ENCODE measurements at regions not wholly inside any gene's neighbourhood (a gene's known extent, or its start where the extent isn't known, plus 50 kb on each side); places are given as distances from the start of the nearest gene placed in this dataset.

DNA sequence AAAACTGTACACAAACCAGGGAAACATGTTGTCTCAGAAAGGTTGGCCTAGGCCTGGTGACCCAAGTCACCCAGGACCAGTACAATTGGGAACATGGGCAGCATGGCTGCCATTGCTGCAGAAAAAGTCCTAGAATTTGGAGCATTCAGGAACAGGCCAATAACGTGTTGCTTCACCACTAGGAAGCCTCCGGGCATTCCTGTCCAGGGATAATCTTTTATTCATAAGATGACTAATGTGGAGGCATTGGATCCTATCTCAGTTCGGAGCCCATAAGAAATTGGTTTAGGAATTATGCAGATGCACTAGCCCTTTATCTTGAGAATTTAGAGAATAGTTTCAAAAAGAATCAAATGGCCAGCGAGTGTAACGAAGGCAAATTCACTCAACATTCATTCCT is 242.8 kb upstream of the NDST4 start (continued):
- TF ChIP-seq, protein P1, sequence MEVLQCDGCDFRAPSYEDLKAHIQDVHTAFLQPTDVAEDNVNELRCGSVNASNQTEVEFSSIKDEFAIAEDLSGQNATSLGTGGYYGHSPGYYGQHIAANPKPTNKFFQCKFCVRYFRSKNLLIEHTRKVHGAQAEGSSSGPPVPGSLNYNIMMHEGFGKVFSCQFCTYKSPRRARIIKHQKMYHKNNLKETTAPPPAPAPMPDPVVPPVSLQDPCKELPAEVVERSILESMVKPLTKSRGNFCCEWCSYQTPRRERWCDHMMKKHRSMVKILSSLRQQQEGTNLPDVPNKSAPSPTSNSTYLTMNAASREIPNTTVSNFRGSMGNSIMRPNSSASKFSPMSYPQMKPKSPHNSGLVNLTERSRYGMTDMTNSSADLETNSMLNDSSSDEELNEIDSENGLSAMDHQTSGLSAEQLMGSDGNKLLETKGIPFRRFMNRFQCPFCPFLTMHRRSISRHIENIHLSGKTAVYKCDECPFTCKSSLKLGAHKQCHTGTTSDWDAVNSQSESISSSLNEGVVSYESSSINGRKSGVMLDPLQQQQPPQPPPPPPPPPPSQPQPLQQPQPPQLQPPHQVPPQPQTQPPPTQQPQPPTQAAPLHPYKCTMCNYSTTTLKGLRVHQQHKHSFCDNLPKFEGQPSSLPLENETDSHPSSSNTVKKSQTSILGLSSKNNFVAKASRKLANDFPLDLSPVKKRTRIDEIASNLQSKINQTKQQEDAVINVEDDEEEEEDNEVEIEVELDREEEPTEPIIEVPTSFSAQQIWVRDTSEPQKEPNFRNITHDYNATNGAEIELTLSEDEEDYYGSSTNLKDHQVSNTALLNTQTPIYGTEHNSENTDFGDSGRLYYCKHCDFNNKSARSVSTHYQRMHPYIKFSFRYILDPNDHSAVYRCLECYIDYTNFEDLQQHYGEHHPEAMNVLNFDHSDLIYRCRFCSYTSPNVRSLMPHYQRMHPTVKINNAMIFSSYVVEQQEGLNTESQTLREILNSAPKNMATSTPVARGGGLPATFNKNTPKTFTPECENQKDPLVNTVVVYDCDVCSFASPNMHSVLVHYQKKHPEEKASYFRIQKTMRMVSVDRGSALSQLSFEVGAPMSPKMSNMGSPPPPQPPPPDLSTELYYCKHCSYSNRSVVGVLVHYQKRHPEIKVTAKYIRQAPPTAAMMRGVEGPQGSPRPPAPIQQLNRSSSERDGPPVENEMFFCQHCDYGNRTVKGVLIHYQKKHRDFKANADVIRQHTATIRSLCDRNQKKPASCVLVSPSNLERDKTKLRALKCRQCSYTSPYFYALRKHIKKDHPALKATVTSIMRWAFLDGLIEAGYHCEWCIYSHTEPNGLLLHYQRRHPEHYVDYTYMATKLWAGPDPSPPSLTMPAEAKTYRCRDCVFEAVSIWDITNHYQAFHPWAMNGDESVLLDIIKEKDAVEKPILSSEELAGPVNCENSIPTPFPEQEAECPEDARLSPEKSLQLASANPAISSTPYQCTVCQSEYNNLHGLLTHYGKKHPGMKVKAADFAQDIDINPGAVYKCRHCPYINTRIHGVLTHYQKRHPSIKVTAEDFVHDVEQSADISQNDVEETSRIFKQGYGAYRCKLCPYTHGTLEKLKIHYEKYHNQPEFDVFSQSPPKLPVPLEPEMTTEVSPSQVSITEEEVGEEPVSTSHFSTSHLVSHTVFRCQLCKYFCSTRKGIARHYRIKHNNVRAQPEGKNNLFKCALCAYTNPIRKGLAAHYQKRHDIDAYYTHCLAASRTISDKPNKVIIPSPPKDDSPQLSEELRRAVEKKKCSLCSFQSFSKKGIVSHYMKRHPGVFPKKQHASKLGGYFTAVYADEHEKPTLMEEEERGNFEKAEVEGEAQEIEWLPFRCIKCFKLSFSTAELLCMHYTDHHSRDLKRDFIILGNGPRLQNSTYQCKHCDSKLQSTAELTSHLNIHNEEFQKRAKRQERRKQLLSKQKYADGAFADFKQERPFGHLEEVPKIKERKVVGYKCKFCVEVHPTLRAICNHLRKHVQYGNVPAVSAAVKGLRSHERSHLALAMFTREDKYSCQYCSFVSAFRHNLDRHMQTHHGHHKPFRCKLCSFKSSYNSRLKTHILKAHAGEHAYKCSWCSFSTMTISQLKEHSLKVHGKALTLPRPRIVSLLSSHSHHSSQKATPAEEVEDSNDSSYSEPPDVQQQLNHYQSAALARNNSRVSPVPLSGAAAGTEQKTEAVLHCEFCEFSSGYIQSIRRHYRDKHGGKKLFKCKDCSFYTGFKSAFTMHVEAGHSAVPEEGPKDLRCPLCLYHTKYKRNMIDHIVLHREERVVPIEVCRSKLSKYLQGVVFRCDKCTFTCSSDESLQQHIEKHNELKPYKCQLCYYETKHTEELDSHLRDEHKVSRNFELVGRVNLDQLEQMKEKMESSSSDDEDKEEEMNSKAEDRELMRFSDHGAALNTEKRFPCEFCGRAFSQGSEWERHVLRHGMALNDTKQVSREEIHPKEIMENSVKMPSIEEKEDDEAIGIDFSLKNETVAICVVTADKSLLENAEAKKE (CRISPR knock-in tag; IDR thresholded peaks at IDR 0.05): no peak
- no peak for TF ChIP-seq ZNF114 (CRISPR knock-in tag; IDR thresholded peaks at IDR 0.05)
- no peak for TF ChIP-seq EZH2 (IDR thresholded peaks at IDR 0.05; ENCODE audit: low read depth, unreplicated experiment)

DNA sequence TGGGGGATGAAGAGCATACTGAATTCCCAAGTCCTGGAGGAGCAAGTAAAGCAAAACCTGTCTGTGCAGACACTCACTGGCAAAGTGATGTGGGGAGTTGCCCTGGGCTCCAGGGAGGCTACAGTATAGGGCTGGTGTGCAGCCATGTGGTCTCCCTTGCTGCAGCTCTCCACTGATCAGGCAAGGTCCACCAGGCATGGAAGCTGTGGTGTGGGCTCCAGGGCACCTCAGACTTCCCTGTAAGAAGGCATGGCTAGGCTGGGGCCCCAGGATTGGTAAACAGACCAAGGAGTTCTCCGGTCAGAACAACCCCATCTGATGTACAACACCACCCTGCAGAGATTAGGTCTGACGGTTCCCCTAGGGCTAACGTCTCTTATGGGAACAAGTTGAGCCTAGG is 241.9 kb upstream of the NDST4 start:
- H3K27me3 ChIP-seq (ENCODE audit: insufficient read depth): no peaks in the 10 kb centered on the region
- no peak overlapping the region for H3K27ac Mint-ChIP-seq
- H3K4me1 Mint-ChIP-seq: no peaks in the 10 kb centered on the region
- H3K4me3 Mint-ChIP-seq: no peak overlapping the region
- no peak for TF ChIP-seq JUNB (IDR thresholded peaks at IDR 0.05; ENCODE audit: unreplicated experiment)
- no peak for TF ChIP-seq POLR2AphosphoS5 (IDR thresholded peaks at IDR 0.05; ENCODE audit: low read depth)
- no peak for TF ChIP-seq ZNF331 (CRISPR knock-in tag; IDR thresholded peaks at IDR 0.05; ENCODE audit: low read depth)
- no peak for TF ChIP-seq EZH2phosphoT487 (IDR thresholded peaks at IDR 0.05; ENCODE audit: unreplicated experiment)
- TF ChIP-seq CTCF (conservative IDR thresholded peaks at IDR 0.05; ENCODE audit: low read depth in 2 of 2): no peak
- no peak for TF ChIP-seq NANOG (IDR thresholded peaks at IDR 0.05; ENCODE audit: borderline replicate concordance)
- TF ChIP-seq STAT1 (IDR thresholded peaks at IDR 0.05; ENCODE audit: unreplicated experiment): no peak
- ATAC-seq (no peak), DNase-seq (ENCODE audit: low spot score) (no peak)
- no peaks in the 10 kb centered on the region for H3K27me3 Mint-ChIP-seq (ENCODE audit: insufficient read depth, low read depth, poor library complexity)
- no peak overlapping the region for H2AFZ ChIP-seq
- no peaks in the 10 kb centered on the region for H3K36me3 ChIP-seq (ENCODE audit: insufficient read depth)
- H3K4me3 ChIP-seq: no peak overlapping the region
- peaks cover 6% of the 10 kb centered on the region; the same call in 1 of the 2 replicates for H3K9me2 ChIP-seq (ENCODE audit: insufficient read depth)
- H3K36me3 Mint-ChIP-seq (ENCODE audit: low read depth): peaks cover 31% of the 10 kb centered on the region; the same call in 2 of the 3 replicates
- H3K4me1 ChIP-seq (ENCODE audit: insufficient read depth): no peaks in the 10 kb centered on the region
- H4K20me1 ChIP-seq (replicated peaks; ENCODE audit: insufficient read depth): no peaks in the 10 kb centered on the region
- no peaks in the 10 kb centered on the region for H3K79me2 ChIP-seq (replicated peaks; ENCODE audit: insufficient read depth)
- no peak overlapping the region for H3K4me2 ChIP-seq
- H3K27ac ChIP-seq (ENCODE audit: low read depth): no peak overlapping the region
- peaks cover 38% of the 10 kb centered on the region for H3K9me3 Mint-ChIP-seq
- H3F3A ChIP-seq (replicated peaks; ENCODE audit: low read depth): no peaks in the 10 kb centered on the region

Data from GM23338 (cell line).